HG02571 (cell line): ENCODE measurements at regions not wholly inside any gene's neighbourhood (a gene's known extent, or its start where the extent isn't known, plus 50 kb on each side); places are given as distances from the start of the nearest gene placed in this dataset.

Experiments
- ATAC-seq: cut with Tn5 transposase; IDR thresholded peaks from one replicate; pipeline ENCODE4 v1.9.1; 2021; ENCODE audit warnings: mild to moderate bottlenecking, moderate library complexity; ENCODE audit not compliant: unreplicated experiment

DNA sequence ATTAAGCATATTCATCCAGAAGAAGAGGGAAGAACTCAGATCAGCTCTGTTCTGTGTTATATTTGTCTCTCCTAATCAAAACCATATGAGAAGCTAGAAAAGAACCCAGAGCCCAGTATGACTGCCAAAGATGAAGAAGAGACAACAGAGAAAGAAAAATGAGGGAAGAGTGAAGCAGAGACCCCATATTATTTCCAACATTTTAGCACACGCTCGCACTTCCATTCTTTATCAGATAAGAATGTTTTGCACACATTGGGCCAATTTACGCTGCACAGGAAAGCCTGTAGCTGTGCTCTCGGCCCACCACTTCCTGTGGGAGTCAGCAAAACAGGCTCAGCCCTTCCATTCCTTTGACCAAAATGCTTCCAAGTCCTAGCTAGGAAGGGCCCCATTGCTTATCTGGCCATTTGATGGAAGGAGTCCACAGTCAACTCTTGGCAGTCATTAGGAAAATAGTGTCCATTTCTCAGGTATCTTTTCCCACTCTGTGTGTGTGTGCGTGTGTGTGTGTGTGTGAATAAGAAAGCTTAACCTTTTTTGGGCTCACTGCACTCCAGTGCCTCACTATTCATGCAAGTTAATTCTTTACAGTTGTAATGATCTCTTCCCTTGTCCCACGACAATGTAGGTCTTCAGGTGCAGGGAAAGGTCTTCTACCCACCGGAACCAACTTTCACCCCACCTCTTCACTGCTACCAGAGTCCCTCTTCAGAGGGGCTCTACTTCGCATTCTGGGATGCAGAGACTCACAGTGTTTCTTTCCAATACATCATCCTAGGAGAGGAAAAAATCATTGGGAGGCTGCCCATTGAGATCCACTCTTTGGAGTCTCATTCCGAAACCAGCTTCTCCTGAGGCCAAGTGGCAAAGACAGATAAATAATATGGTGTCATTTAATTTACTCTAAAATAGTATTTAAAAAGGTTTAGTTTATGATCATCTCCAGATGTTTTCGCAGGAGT, 237.5 kb downstream of the COG6 start:
- ATAC-seq, result no peak

DNA sequence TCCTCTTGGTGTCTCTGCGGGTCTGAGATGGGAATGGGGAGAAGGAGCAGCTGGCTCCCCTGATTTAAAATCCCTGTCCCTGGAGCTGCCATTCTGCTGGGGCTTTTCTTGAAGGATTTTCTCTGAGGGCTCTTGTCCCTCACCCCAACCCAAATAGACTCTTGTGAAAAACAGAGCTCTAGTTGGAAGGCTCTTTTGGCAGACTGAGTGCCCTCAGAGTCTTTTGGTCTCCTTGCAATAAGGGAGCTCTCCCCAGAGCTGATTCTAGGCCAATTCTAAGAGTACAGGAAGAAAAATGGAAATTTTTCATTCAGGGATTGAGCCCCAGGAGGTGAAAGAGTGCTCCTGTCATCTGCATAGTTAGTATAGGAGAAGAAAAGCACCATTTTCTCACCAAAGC, 238.3 kb downstream of the COG6 start:
- ATAC-seq, result no peak

DNA sequence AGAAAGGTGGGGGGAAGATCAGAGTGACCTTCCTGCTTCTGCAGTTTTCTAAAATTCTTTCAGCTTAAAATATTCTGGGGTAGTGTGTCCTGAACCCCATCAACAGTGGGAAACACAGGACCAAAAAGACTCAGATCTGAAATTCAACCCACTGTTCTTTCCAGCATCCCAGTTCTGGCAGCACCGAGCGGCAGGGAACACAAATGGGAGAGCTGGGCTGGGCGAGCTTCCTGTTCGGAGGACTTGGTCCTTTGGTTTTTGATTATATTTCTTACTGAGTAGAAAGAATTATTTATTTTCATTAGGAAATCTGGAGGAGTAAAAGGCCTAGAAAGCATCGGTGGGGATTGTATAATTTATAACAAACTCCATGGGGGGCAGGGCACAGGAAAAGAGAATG, 239.1 kb downstream of the COG6 start:
- no peak for ATAC-seq

DNA sequence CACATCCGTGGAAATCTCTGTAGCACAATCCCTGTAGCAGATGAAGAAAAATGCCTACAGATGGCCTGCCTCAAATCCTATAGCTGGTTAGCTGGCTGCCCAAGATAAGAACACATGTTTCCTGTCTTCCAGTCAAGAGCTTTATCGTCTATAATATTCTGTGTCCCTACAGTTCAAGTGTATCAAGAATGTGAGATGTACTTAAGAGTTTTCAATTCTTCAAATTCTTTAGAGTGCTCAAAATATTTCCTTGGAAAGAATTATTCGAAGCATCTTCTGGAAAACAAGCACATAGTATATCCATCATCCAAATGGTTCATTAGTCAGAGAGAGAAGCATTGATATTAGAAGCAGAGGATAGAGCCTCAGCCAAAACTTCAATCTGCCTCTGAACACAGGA, 239.8 kb downstream of the COG6 start:
- no peak for ATAC-seq

DNA sequence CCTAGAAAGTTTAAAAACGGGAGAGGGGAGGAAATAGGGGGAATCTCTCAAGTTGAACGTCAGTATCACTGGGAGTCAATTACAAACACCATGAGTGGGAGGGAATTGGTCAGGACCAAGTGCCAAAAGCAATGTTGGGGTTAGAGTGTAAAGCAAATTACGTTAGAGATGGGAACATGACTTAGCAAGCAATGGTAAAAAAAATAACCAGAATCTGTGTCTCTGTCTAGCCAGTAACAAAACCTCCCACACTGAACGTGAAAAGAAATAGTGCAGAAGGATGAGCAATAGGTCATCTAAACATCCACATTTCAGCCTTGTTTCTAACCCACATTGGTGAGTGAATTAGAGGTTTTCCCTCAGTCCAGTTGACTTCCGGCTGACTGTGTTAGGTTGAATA, 242.2 kb downstream of the COG6 start:
- ATAC-seq, result no peak

DNA sequence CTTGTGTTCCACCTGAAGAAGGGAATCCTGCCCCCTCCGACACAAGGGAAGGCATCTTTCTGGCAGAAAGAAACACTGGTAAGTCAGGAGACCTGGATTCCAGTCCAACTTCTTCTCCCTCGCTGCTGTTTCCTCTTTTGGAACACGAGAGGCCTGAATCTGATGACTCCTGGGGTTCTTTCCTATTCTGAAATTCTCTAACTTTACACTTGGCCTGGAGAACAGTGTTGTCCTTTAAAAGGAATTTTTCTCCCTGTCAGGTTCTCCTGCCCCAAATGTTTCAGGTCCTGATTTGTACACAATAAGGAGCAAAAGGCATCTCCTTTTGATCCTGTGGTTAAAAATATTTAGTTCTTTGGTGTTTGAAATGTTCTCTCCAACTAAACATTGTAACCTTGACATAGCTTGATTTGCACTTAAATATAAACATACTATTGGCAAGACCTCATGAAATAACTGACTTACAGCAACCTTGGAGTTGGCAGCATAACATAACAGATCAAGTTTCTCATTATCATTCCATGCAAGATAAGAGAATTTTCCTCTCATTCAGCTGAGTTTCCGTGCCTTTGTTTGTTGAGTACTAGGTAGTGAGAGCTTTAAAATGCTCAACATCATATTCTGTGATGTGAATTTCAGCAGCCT, 244.8 kb downstream of the COG6 start:
- ATAC-seq, result no peak

DNA sequence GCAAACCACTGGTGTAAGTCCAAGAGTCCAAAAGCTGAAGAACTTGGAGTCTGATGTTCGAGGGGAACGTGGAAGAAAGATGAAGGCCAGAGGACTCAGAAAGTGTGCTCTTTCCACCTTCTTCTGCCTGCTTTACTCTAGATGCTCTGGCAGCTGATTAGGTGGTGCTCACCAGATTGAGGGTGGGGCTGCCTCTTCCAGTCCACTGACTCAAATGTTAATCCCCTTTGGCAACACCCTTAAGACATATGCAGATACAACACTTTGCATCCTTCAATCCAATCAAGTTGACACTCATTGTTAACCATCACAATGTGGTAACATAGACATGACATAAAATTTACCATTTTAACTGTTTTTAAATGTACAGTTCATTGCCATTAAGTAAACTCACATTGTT, 249.5 kb downstream of the COG6 start:
- ATAC-seq, result no peak

DNA sequence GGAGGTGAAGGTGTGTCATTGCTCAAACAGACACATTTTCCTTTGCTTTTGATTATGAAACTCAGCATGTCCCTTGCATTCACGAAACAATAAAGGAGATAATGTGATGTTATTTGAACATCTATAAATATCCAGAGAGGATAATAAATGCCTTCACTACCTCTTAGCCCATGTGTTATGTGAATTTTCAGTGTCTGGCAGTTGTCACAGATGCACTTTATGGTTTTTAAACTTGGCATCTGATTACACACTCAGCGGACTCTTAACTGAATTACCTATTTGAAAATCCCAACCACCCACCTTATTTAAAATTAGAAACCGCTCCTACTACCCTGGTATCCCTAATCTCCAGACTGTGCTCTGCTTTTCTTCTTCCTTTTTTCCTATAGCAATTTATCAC, 254.2 kb downstream of the COG6 start:
- ATAC-seq, result no peak

DNA sequence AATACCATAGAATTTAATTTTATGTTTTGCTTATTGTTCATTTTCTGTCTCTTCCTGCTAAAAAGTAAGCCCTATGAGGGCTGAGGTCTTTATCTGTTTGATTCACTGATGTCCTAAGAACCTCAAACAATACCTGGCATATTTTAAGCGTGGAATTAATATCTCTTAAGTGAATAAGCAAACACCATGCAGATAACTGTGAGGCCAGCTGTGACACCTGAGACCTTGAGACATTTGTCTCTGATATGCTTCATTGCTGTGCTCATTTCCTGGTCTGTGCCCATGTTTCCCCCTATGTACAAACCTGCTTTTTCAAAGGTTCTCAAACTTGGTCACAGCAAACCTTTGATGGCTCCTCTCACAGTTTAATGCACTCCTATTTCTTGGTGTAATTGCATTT, 254.6 kb downstream of the COG6 start:
- ATAC-seq, result no peak

DNA sequence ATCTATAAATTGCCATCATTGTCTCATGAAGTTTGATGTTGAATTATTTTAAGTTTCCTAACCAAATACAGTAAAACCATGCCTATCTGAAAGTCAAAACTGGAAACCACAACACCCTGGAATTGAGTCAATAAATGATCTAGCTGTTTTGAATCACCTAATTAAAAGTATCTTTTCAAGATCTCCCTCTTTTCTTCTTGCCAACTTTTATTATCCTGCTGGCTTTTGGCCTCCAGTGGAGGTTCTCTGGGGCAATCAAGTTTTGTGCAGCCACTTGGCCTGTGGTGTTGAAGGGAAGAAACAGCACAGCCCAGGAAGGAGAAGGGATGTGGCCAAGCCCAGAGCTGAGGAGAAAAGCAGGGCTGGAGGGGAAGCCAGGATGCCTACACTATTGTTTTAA, 255.4 kb downstream of the COG6 start:
- no peak for ATAC-seq

DNA sequence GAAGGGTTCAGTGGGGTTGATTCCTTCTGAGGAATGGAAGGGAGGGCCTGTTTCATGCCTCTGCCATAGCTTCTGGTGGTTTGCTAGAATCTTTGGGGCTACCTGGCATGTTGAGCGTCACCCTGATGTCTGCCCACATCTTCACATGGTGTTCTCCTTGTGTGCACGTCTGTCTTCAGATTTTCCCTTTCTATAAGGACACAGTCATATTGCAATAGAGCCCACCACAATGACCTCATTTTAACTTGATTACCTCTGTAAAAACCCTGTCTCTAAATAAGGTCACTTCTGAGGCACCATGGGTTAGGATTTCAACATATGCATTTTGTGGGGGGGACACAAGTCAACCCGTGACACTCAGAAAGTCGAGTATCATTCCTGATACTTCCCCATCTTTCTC, 257.9 kb downstream of the COG6 start:
- ATAC-seq, result no peak

DNA sequence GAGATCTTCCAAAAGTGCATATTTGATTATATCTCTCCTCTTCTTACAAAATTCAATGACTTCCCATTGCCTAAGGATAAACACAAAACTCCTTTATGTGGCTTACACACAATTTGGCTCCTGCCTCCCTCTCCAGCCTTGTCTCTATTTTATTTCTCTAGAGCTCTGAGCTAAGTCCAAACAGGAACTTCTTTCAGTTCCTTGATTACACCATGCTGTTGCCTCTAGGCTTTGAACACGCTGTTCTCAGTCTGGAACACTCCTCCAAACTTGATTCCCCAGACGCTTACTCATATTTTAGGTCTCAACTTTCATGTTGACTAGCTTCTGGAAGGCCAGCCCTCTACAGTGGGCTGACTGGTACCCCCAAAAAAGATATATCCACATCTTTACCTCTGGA, 258.5 kb downstream of the COG6 start:
- ATAC-seq, result no peak

DNA sequence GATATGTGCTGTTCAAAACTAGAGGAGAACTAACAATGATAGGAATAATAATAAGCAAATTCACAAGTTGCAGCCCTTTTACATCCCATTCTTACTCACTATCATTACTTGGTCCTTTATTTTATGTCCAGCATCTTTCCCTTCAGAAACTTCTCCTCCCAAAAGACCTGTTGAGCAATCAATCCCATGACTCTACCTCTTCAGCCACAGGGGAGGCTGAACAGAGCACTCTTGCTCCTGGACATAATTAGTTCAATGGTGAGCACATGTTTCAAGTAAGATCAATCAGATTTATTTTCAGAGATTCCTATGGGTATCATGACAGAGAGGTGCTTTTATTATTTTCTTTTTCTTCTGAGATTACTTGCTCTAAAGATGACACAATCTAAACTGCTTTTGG, 260.0 kb downstream of the COG6 start:
- no peak for ATAC-seq

DNA sequence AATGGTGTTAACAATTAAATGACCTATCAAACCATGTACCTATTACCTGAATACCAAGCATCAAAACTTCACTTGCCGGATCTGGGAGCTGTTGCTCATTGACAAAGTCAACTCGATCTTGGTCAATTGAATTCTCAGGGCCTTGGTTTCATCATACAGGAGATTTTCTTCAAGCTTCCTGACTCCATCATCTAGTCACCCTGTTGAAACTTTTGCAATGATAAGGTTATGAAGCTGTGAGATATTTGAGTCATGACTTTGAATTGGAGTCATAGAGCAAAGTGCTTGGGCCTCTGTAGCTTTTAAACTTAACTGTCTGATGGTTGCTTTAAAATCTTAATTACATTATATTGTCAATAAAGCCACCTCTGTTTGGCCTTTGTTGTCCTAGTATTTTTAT, 260.9 kb downstream of the COG6 start:
- no peak for ATAC-seq

DNA sequence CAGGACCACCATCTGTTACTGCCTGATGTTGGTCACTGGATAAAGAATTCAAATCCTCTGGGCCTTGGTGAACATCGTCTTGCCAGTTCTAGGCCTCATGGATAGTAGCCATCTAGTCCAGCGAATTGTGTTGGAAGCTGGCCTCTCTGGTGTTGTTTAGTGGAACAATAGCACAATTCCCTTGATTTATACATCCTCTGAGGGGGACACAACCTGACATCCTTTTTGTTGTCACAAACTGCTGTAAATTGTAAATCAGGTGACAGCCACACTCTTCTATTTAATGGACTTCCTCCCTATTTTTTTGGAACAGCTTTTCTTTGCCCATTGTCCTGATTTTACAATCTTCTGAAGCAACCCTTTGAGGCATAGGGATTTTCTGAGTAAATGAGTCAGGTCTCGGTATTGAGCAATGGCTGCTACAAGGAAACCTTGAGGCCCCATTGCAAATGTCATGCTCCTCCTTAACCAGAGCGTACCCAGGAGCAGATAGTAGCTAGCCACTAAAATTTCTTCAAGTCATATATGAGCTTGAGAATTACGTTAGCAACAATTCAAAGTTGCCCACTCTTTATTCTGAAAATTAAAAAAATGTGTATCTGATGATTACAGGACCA, 263.3 kb downstream of the COG6 start:
- ATAC-seq, result no peak

DNA sequence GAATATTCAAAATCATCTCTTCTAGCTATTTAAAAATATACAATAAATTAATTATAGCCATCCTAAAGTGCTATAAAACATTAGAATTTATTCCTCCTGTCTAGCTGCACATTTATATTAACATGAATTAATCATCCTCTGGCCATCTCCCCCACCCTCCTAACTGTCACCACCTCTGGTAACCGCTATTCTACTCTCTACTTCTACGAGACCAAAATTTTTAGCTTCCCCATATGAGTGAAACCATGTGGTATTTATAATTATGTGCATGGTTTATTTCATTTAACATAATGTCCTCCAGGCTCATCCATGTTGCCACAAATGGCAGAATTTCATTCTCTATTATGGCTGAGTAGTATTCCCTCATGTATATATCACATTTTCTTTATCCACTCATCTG, 265.2 kb downstream of the COG6 start:
- ATAC-seq, result no peak

DNA sequence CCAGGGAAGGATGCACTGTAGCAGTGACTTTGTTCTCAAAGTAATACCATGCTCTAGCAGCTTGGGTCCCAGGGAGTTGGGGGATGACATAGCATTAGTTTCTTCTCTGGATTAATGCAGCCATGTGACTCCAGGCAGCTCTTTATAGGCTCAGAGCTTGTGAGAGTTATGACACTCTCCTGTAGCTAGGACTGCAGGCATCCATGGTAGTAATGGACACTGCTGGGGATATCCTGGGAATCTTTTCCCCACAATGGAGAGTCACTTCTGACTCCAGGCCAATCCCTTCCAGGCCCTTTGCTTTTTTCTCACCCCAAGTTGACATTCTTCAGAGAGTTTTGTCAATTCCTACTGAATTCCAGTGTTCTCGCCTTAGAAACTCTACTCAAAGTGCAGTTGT, 270.9 kb downstream of the COG6 start:
- no peak for ATAC-seq

DNA sequence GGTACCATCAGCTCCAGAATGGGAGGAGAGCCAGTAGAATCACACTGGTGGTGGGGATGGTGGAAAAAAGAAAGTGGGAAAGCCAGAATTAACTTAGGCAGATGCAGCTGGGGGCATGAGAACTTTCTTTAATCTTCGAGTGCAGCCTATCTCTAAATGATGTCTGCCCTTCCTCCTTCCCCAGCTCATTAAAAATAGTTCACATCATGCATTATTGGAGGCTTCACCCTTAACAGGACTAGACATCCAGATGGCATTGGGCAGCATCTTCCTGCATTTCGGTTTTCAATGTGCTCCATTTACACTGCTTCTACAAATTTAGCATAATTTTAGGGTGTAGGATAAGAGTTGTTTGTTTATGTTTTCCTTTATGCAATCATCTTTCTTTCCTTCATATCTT, 272.8 kb downstream of the COG6 start:
- ATAC-seq, result no peak

DNA sequence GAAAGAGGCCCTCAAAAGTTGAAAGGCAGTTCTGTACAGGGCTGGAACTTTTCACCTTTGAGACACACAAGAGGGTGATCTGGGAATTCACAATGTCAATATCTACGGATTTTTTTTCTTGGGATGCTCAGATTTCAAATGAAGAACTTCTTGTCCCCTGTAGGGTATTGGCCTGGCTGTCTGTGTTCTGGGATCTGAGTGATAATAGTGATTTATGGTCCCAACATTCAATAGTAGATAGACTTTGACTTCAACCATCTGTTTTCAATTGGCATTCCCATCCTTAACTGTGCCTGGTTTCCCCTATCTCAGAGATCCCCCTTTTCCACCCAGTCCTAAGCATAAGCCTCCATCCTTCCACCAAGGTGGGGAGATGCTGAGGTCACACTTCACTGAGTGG, 274.1 kb downstream of the COG6 start:
- ATAC-seq, result no peak

DNA sequence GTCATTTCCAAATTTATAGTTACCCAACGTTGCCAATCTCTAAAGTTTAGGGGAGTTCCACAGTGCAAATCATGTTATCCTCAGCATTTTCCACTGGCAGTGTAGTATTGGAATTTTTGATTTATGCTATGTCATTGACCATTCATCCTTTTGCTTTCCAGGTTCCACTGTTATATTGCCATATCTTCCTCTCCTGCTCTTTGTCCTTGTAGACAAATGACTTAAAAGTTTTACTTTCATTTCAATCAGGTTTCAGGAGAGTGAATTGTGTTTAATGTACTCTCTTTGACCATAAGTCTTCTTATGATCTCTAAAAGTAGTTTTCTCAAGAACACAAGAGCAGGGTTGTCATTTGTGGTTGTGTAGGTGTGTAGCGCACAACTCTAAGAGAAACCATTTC, 274.6 kb downstream of the COG6 start:
- ATAC-seq, result no peak

DNA sequence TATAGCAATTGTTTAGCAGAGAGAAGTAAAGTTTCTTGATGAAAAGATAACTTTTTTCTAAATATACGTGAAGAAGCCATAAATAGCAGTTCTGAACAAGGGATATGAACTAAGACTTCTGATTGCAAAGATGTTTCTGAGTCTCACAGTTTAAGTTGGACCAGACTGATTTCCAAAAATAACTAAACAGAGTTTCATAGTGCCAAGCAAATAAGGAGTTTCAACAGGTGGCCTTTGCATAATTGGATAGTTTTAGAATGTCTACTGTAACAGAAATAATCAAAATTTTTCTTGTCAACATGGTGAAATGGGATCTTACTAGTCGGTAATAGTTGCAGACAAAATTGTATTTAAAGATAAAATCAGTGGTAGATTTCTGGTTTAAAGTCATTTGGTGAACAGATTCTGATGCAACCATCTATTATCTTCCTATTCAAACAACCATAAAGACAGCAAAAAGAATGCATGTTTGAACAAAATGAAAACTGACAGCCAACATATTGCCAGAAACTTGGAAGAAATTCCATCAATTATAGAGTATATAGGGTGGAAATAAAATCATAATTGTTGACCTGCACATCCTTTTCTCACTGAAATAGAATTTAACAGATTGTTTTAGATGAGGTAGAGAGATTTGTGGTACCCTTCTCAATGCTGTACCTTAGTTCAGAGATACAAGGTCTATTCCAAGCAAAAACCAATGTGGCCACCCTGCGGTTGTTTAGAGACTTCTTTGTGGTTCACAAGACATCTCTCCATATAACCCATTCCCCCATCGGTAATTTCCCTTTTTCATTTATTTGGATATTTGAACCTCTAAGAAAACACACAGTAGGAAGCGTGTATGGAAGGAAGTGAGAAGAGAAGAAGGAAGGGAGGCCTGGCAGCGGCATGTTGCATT, 275.3 kb downstream of the COG6 start:
- peak; percentile 62 for ATAC-seq
